ENCODE measurements at regions not wholly inside any gene's neighbourhood (a gene's known extent, or its start where the extent isn't known, plus 50 kb on each side); places are given as distances from the start of the nearest gene placed in this dataset.
A peak's percentile ranks its signal among the peaks of the same experiment; 100 is the strongest.

DNA sequence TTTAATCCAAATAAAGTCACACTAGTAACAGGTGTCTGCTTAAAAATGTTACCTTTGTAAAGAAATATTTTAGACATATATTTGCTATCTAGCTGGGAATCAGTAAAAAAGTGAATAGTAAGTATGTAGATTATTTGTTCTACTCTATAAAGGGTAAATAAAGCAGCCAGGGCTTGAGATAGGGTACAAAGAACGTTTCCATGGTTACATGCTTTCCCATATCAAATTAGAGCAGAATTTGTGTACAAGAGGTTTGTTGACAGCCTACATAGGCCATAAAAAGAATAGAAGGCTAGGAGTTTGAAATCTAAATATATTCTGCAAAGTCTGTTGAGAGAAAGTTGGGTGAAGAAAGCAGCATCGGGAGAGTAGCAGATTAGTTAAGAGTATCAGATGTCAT lies 160.9 kb upstream of the POU5F2 start:
- H3F3A ChIP-seq (replicated peaks; ENCODE audit: low read depth) = no peaks in the 10 kb centered on the region
- H3K9me3 Mint-ChIP-seq = no peaks in the 10 kb centered on the region
- no peak overlapping the region for H3K4me3 ChIP-seq
- H3K79me2 ChIP-seq (replicated peaks; ENCODE audit: insufficient read depth) = no peaks in the 10 kb centered on the region
- H3K27me3 Mint-ChIP-seq (ENCODE audit: insufficient read depth, low read depth, poor library complexity) = no peaks in the 10 kb centered on the region
- H3K4me3 Mint-ChIP-seq = no peak overlapping the region
- H3K36me3 Mint-ChIP-seq (ENCODE audit: low read depth) = no peaks in the 10 kb centered on the region
- ATAC-seq (no peak), DNase-seq (ENCODE audit: low spot score) (no peak)
- no peaks in the 10 kb centered on the region for H3K27me3 ChIP-seq (ENCODE audit: insufficient read depth)
- no peak for TF ChIP-seq ZNF331 (CRISPR knock-in tag; IDR thresholded peaks at IDR 0.05; ENCODE audit: low read depth)
- TF ChIP-seq EZH2phosphoT487 (IDR thresholded peaks at IDR 0.05; ENCODE audit: unreplicated experiment) = no peak
- no peak for TF ChIP-seq CREB1 (CRISPR knock-in tag; IDR thresholded peaks at IDR 0.05; ENCODE audit: low read depth)
- no peak for TF ChIP-seq CTCF (conservative IDR thresholded peaks at IDR 0.05; ENCODE audit: low read depth in 2 of 2)
- TF ChIP-seq, protein P1, sequence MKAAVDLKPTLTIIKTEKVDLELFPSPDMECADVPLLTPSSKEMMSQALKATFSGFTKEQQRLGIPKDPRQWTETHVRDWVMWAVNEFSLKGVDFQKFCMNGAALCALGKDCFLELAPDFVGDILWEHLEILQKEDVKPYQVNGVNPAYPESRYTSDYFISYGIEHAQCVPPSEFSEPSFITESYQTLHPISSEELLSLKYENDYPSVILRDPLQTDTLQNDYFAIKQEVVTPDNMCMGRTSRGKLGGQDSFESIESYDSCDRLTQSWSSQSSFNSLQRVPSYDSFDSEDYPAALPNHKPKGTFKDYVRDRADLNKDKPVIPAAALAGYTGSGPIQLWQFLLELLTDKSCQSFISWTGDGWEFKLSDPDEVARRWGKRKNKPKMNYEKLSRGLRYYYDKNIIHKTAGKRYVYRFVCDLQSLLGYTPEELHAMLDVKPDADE (IDR thresholded peaks at IDR 0.05) = no peak
- no peak overlapping the region for H3K4me2 ChIP-seq
- no peaks in the 10 kb centered on the region for H4K20me1 ChIP-seq (replicated peaks; ENCODE audit: insufficient read depth)
- no peaks in the 10 kb centered on the region for H3K9me2 ChIP-seq (ENCODE audit: insufficient read depth)
- no peaks in the 10 kb centered on the region for H3K4me1 Mint-ChIP-seq
- no peaks in the 10 kb centered on the region for H3K36me3 ChIP-seq (ENCODE audit: insufficient read depth)
- H3K4me1 ChIP-seq (ENCODE audit: insufficient read depth) = no peaks in the 10 kb centered on the region
- no peak overlapping the region for H2AFZ ChIP-seq
- H3K27ac ChIP-seq (ENCODE audit: low read depth) = no peak overlapping the region
- H3K27ac Mint-ChIP-seq = no peak overlapping the region

DNA sequence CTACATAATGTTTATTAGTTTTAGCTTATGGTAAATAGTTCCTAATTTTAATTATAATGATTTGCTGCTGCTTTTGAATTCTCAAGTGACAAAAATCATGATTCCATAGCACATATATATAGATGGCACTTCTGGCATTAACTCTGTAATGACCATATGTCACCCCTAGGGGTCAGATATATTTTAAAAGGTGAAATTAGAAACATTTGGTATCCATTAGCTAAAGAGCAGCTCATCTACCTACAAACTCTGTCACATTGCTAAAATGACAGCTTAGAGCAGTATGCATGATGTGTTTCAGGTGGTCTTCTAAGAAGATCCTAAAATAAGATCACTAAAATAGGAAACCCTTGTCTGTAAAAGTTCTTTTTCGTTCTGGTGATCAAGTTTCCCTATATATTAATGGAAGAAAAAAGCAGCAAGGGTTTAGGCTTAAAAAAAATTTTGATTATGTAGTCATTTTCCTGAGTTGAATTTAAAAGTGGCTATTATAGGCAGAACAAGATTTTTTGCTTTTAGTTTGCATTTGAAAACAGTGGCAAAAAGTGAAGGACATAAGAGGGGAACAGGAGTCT lies 157.7 kb upstream of the POU5F2 start:
- H3K27ac ChIP-seq (ENCODE audit: low read depth) = no peak overlapping the region
- H3K9me2 ChIP-seq (ENCODE audit: insufficient read depth) = no peaks in the 10 kb centered on the region
- no peaks in the 10 kb centered on the region for H4K20me1 ChIP-seq (replicated peaks; ENCODE audit: insufficient read depth)
- H3K27me3 ChIP-seq (ENCODE audit: insufficient read depth) = no peaks in the 10 kb centered on the region
- Mint-ChIP-seq H3K27ac (no peak overlapping the region), H3K4me1 (no peaks in the 10 kb centered on the region), H3K4me3 (no peak overlapping the region), H3K9me3 (no peaks in the 10 kb centered on the region), H3K36me3 (ENCODE audit: low read depth) (no peaks in the 10 kb centered on the region), H3K27me3 (ENCODE audit: insufficient read depth, low read depth, poor library complexity) (no peaks in the 10 kb centered on the region)
- no peak overlapping the region for H3K4me2 ChIP-seq
- H3K36me3 ChIP-seq (ENCODE audit: insufficient read depth) = no peaks in the 10 kb centered on the region
- H2AFZ ChIP-seq = no peak overlapping the region
- ATAC-seq = peak; percentile 45; the same call in 1 of the 3 replicates
- H3K79me2 ChIP-seq (replicated peaks; ENCODE audit: insufficient read depth) = no peaks in the 10 kb centered on the region
- H3K4me3 ChIP-seq = no peak overlapping the region
- H3F3A ChIP-seq (replicated peaks; ENCODE audit: low read depth) = no peaks in the 10 kb centered on the region
- DNase-seq (ENCODE audit: low spot score) = peak; percentile 55
- TF ChIP-seq ZNF331 (CRISPR knock-in tag; IDR thresholded peaks at IDR 0.05; ENCODE audit: low read depth) = no peak
- peak; percentile 44 to 79 for TF ChIP-seq CTCF (conservative IDR thresholded peaks at IDR 0.05; ENCODE audit: low read depth in 2 of 2)
- TF ChIP-seq, protein P1 (IDR thresholded peaks at IDR 0.05) = no peak
- H3K4me1 ChIP-seq (ENCODE audit: insufficient read depth) = no peaks in the 10 kb centered on the region
